CD4-positive, alpha-beta T cell (primary cell): ENCODE measurements at regions not wholly inside any gene's neighbourhood (a gene's known extent, or its start where the extent isn't known, plus 50 kb on each side); places are given as distances from the start of the nearest gene placed in this dataset.
"Not testable (repeated sequence)": the region's sequence is repeated elsewhere in the genome, so short reads cannot be mapped to it uniquely, and the experiment has no call there.

Experiments
- ATAC-seq: fragments of 200-7000 bp; cut with Tn5 transposase; one replicate; pipeline ENCODE4 v1.10.0; 2022; ENCODE audit warnings: mild to moderate bottlenecking; ENCODE audit not compliant: poor library complexity
- CTCF ChIA-PET: fragments of 350-600 bp; sonication (Branson Sonifier 250); formaldehyde crosslinking; loops from one replicate; lab custom pipeline; 2021; ENCODE audit warnings: antibody characterized with exemption, inconsistent platforms; lab: Charles Lee
- POLR2A ChIA-PET: fragments of 350-600 bp; sonication (Branson Sonifier 250); formaldehyde crosslinking; loops from one replicate; lab custom pipeline; 2021; ENCODE audit warnings: antibody characterized with exemption, inconsistent platforms; lab: Charles Lee
- DNase-seq, 14 experiments: peaks; one replicate each; pipeline ENCODE4 v3.0.0-alpha.2; 2013 to 2020; ENCODE audit warnings: mixed read lengths in 2 of 14
- H3K27ac ChIP-seq, 2 donors: one replicate each; pipeline versions ENCODE4 v1.5.1 to v1.7.0; 2013; ENCODE audit warnings: low read length in 2 of 2, low read depth in 1 of 2, mild to moderate bottlenecking in 1 of 2
- H3K27me3 ChIP-seq, 2 experiments: 1 replicate in 1 of 2; 2 replicates in 1 of 2; pipeline versions ENCODE4 v1.6.1 to v1.7.0; 2013; ENCODE audit warnings: low read length in 2 of 2, control low read depth in 1 of 2, mild to moderate bottlenecking in 1 of 2, moderate library complexity in 1 of 2; ENCODE audit not compliant: insufficient read depth in 2 of 2, control insufficient read depth in 1 of 2
- H3K36me3 ChIP-seq: one replicate; pipeline ENCODE4 v1.6.1; 2013; ENCODE audit warnings: low read length, control low read depth; ENCODE audit not compliant: insufficient read depth
- H3K4me1 ChIP-seq: one replicate; pipeline ENCODE4 v1.6.1; 2013; ENCODE audit warnings: low read length, control low read depth; ENCODE audit not compliant: insufficient read depth
- H3K4me3 ChIP-seq: one replicate; pipeline ENCODE4 v1.5.1; 2013; ENCODE audit warnings: mild to moderate bottlenecking, low read length, moderate library complexity
- H3K9me3 ChIP-seq, 2 experiments: 1 replicate in 1 of 2; 2 replicates in 1 of 2; pipeline versions ENCODE4 v1.6.1 to v1.7.0; 2013; ENCODE audit warnings: low read length in 2 of 2, mild to moderate bottlenecking in 2 of 2, control low read depth in 1 of 2, moderate library complexity in 1 of 2; ENCODE audit not compliant: control insufficient read depth in 1 of 2, insufficient read depth in 1 of 2
- H3K27ac Mint-ChIP-seq: one replicate; pipeline ENCODE4 v1.8.0; 2020; ENCODE audit warnings: mixed read lengths
- H3K27me3 Mint-ChIP-seq: one replicate; pipeline ENCODE4 v1.8.0; 2021; ENCODE audit warnings: mixed read lengths
- H3K36me3 Mint-ChIP-seq: one replicate; pipeline ENCODE4 v1.8.0; 2021; ENCODE audit warnings: low read depth, mixed read lengths
- H3K4me1 Mint-ChIP-seq: one replicate; pipeline ENCODE4 v1.8.0; 2021; ENCODE audit warnings: low read depth, mixed read lengths
- H3K4me3 Mint-ChIP-seq: one replicate; pipeline ENCODE4 v1.8.0; 2020; ENCODE audit warnings: mild to moderate bottlenecking, mixed read lengths
- H3K9me3 Mint-ChIP-seq: one replicate; pipeline ENCODE4 v1.8.0; 2020; ENCODE audit warnings: mixed read lengths
- CTCF ChIP-seq: fragments of 200-600 bp; IDR thresholded peaks from one replicate; pipeline ENCODE4 v1.8.0; 2022; ENCODE audit warnings: antibody characterized with exemption, mild to moderate bottlenecking
- intact Hi-C, 2 experiments: fragments of 100-400 bp; cut with DNase I in 1 of 2; cut with micrococcal nuclease in 1 of 2; formaldehyde crosslinking; loops; one replicate each; pipeline versions ENCODE4 v1.15.1 to v1.9.0; 2023 to 2025; cut with DNase I, micrococcal nuclease

- no peak for TF ChIP-seq CTCF
- Mint-ChIP-seq H3K27me3 (no peaks in the 10 kb centered on the region), H3K36me3 (no peaks in the 10 kb centered on the region), H3K4me3 (no peak overlapping the region), H3K9me3 (peaks cover 3% of the 10 kb centered on the region), H3K27ac (no peak overlapping the region), H3K4me1 (no peaks in the 10 kb centered on the region)
- ATAC-seq (no peak), DNase-seq (no peak)
- Histone ChIP-seq H3K4me3 (no peak overlapping the region), H3K9me3 (peaks cover 4 to 5% of the 10 kb centered on the region in 2 experiments), H3K27ac (no peak overlapping the region), H3K4me1 (no peaks in the 10 kb centered on the region), H3K27me3 (no peaks in the 10 kb centered on the region), H3K36me3 (no peaks in the 10 kb centered on the region)
- intact Hi-C loops, result no loop called here
- POLR2A ChIA-PET, result no interaction called here
- CTCF ChIA-PET, result no interaction called here
These were observed 701.5 kb upstream of the GBE1 start for GRCh38 chr3:82462977-82463376.

GRCh38 chr3:82461049-82461889 lies 699.8 kb upstream of the GBE1 start:
- no peaks in the 10 kb centered on the region for H3K4me1 Mint-ChIP-seq
- no peak overlapping the region for H3K4me3 Mint-ChIP-seq
- no peaks in the 10 kb centered on the region for H3K9me3 Mint-ChIP-seq
- no peaks in the 10 kb centered on the region for H3K4me1 ChIP-seq
- CTCF ChIA-PET, result no interaction called here
- H3K27ac Mint-ChIP-seq, result no peak overlapping the region
- H3K27ac ChIP-seq, result no peak overlapping the region
- H3K27me3 Mint-ChIP-seq, result no peaks in the 10 kb centered on the region
- no peaks in the 10 kb centered on the region for H3K36me3 Mint-ChIP-seq
- POLR2A ChIA-PET, result no interaction called here
- DNase-seq, result no peak
- ATAC-seq, result no peak
- H3K36me3 ChIP-seq, result no peaks in the 10 kb centered on the region
- no peak overlapping the region for H3K4me3 ChIP-seq
- intact Hi-C loops, result no loop called here
- H3K27me3 ChIP-seq, result no peaks in the 10 kb centered on the region
- H3K9me3 ChIP-seq, result peaks cover 4 to 5% of the 10 kb centered on the region in 2 experiments
- TF ChIP-seq CTCF, result no peak

GRCh38 chr3:82448320-82448719 lies 686.9 kb upstream of the GBE1 start:
- intact Hi-C loops, result no loop called here
- no peaks in the 10 kb centered on the region for H3K27me3 Mint-ChIP-seq
- TF ChIP-seq CTCF, result no peak
- Histone ChIP-seq H3K27ac (no peak overlapping the region), H3K27me3 (no peaks in the 10 kb centered on the region), H3K36me3 (no peaks in the 10 kb centered on the region), H3K4me3 (no peak overlapping the region), H3K4me1 (no peaks in the 10 kb centered on the region), H3K9me3 (peaks cover 0 to 16% of the 10 kb centered on the region in 2 experiments)
- peaks cover 10% of the 10 kb centered on the region for H3K9me3 Mint-ChIP-seq
- ChIA-PET CTCF (no interaction called here), POLR2A (no interaction called here)
- DNase-seq, result no peak
- no peak for ATAC-seq
- H3K4me3 Mint-ChIP-seq, result no peak overlapping the region
- no peak overlapping the region for H3K27ac Mint-ChIP-seq
- no peaks in the 10 kb centered on the region for H3K4me1 Mint-ChIP-seq
- H3K36me3 Mint-ChIP-seq, result no peaks in the 10 kb centered on the region

- H3K36me3 ChIP-seq, H3K9me3 ChIP-seq, H3K27ac ChIP-seq, H3K36me3 Mint-ChIP-seq, ATAC-seq, H3K4me3 Mint-ChIP-seq, H3K4me3 ChIP-seq, H3K4me1 Mint-ChIP-seq, H3K27me3 Mint-ChIP-seq, DNase-seq, H3K27me3 ChIP-seq, H3K4me1 ChIP-seq, intact Hi-C loops, H3K27ac Mint-ChIP-seq, POLR2A ChIA-PET, CTCF ChIA-PET: not testable (repeated sequence)
- H3K9me3 Mint-ChIP-seq, result peaks cover 13% of the 10 kb centered on the region
These were observed 667.4 kb upstream of the GBE1 start for GRCh38 chr3:82428821-82429220.
